NCI-H146 treated with DMSO at 0.1 percent for 48 hours (cell line): ENCODE measurements at regions not wholly inside any gene's neighbourhood (a gene's known extent, or its start where the extent isn't known, plus 50 kb on each side); places are given as distances from the start of the nearest gene placed in this dataset.
"Not testable (repeated sequence)": the region's sequence is repeated elsewhere in the genome, so short reads cannot be mapped to it uniquely, and the experiment has no call there.

Experiments
- DNase-seq: peaks from one replicate; lab custom pipeline; 2025; ENCODE audit not compliant: unreplicated experiment; lab: John Stamatoyannopoulos, UW

GRCh38 chr6:156689656-156690055 lies 87.5 kb upstream of the ARID1B start:
- no peak for DNase-seq

DNA sequence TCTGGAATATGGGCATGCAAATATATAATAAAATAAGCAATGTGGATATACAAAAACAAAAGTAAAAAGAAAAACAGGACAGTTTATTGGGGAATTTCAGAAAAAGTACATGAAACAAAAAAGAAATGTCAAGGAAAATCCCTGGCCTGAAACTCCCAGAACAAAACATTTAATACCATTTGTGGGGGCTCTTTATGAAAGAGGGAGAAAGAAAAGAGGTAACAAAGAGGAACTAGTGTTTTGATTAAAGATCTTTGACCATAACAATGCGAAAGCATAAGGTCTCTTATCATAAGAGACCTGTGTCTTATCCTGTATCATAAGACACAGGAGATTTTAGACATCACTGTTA lies 88.6 kb upstream of the ARID1B start:
- DNase-seq, result no peak

DNA sequence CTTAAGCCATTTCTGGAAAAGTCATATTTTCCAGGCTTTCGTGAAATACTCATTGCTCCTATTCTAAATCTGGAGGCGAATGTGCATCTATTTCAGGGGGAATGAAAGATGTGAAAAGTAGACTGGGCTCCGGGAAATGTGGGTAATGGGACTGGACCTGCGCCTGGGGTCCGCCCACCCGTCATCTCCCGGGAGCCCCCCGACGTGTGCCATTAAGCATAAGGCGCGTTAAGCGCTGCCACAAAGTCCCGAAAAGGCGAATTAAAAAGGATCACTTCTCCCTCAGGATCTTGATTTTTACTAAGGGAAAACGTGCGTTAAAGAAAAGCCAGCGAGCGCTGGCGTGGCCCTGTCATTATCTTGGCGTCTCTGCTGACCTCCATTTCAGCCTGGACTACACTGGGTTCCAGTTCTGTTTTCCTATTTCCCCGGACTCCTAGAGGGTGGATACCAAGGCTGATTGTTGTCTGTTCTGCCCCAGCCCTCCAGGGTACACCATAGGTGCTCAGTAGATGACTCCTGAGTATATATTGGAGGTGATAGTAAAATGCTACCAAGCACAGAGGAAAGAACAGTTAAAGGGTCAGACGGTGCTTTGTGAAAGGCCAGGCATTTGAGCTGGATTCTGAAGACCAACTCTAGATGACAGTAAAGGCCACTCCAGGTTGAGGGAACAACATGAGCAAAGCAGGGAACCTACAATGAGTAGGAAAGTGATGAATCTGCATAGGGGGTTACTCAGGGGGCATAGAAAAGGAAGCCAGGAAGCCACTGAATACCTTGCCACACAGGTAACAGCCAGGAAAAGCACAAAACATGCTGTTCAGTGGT lies 89.2 kb upstream of the ARID1B start:
- peak; percentile 82 for DNase-seq

DNA sequence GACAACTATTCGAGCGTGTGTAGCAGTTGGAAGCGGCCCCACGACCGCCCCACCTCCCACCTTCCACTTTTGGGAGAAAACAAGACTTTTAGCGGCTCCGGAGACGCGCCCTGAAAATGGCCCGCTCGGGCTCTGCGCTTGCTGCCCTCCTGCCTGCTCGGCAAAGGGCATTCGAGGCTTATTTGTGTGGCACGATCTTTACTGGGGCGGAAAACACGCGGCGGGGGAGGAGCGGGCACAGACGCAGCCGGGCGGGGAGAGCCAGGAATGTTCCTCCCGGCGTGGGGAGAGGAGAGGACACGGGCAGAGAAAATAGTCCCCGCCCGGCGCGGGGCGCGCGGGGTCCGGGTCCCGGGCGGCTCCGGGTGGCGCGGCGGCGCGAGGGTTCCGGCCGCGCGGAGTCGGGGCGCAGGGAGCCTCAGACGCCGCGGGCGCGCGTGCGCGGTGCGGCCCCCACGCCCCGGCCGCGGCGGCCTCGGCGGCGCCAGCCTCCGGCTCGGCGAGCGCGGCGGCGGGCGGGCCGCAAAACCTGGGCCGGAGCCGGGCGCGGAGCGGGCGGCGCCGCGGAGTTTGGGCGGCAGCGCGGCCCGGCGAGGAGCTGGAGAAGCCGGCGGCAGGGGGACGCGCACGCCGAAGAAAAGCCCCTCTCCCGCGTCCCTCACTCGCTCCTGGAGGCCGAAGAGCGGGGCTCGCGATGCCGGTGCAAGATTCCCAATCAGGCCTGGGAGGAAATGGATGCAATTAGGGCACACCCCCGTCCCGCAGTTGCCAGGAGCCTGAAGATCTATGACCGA lies 90.0 kb upstream of the ARID1B start:
- peak; percentile 91 for DNase-seq

- peak; percentile 91 for DNase-seq
Measured at GRCh38 chr6:156686301-156686994, 90.7 kb upstream of the ARID1B start.

GRCh38 chr6:156685823-156686222 lies 91.4 kb upstream of the ARID1B start:
- DNase-seq, result peak; percentile 56

DNA sequence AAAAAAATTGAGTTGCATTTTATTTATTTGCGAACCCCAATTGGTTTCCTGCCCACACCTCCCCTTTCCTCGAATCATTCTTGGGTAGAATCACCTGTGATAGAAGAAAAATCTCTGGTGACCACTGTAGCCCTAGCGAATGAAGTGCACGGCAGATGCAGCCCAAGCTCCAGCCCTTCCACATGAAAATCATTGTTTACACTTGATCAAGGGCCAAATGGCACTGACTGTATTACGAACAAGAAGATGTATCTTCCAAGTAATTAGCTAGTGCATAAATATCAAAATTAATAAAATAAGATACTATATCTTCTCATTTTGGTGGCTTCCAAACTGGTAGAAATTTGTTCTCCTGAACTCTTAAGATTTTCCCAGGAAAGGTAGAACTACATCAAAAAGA lies 93.4 kb upstream of the ARID1B start:
- DNase-seq, result no peak

- DNase-seq, result no peak
Measured at GRCh38 chr6:156676721-156677120, 100.5 kb upstream of the ARID1B start.

DNA sequence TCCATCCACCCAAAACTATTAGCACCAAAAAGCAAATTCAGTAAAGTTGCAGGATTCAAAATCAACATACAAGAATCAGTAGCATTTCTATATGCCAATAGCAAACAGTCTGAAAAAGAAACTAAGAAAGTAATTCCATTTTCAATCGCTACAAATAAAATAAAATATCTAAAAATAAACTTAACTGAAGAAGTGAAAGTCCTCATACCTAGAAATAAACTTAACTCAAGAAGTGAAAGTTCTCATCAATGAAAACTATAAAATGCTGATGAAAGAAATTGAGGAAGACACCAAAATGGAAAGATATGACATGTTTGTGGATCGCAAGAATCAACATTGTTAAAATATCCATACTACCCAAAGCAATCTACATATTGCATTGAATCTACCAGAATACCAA lies 103.0 kb upstream of the ARID1B start:
- DNase-seq, result no peak

GRCh38 chr6:156670097-156670496 lies 107.1 kb upstream of the ARID1B start:
- DNase-seq, result not testable (repeated sequence)

DNA sequence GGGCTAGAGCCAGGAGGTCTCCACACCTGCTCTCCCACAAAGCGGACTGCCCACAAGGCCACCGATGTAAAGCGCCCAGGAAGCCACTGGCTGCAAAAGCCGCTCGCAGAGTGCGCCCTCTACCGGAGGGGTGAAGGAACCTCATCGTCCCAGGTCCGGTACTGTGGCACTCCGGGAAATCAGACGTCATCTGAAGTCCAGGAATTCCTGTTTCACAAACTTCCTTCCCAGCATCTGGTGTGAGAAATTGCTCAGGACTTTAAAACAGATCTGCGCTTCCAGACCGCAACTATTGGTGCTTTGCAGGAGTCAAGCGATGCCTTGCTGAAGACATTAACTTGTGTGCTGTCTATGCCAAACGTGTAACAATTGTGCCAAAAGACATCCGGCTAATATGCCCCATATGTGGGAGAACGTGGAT lies 115.1 kb upstream of the ARID1B start:
- no peak for DNase-seq

DNA sequence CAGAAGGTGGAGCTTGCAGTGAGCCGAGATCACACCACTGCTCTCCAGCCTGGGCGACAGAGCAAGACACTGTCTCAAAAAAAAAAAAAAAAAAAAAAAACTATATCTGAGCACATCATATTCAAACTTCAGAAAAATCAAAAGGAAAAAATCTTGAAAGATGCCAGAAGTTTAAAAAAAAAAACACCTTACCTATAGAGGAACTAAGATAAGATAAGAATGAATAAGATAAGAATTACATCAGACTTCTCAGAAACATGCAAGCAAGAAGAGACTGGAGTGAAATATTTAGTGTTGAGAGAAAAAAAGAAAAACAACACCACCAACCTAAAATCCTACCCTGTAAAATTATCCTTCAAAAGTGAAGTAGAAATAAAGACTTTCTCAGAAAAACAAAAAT lies 116.8 kb upstream of the ARID1B start:
- no peak for DNase-seq

DNA sequence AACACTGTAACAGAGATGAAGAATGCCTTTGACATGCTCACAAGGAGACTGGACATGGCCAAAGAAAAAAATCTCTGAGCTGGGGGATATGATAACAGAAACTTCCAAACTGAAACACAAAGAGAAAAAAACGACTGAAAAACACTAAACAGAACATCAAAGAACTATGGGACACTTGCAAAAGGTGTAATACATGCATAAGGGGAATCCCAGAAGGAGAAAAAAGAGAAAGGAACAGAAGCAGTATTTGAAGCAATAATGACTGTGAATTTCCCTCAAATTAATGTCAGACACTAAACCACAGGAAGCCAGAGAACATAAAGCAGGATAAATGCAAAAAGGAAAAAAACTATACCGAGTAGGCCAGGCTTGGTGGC lies 117.4 kb upstream of the ARID1B start:
- no peak for DNase-seq

DNA sequence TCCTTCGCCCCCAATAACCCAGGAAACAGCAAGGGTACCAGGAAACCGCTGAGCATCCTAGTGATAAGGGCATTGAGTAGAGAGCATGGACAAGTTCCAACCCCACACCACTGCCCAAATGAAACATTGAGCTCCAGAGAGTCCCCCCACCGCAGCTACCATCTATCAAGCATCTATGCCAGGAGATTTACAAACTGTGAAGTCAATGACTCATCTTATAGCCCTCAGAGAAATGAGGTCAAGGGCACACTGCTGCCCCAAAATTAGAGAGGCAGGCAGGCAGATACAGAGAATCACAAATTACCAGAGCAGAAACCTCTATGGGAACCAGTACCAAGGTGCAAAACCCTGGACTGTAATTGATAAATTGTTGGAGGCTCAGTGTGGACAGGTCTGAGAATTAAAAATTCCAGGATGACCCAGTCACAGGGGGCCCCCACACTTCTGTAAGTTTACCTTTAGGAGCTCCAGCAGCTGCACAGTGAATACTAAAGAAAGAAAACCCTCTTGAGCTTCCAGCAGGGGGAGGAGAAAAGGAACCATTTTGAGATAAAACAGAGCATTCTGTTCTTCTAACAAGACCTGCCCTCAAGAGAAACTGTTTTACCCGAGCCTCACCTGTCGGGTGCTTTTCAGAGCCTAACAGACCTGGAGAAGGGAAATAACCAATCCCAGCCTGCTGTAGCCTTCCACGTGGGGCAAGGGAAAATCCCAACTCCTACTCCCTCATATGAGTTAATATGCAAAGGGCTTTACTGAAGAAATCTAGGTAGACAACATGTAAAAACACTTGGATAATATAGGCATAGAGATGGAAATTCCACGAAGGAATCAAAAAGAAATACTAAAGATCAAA lies 118.0 kb upstream of the ARID1B start:
- no peak for DNase-seq

- DNase-seq, result no peak
Measured at GRCh38 chr6:156658186-156658965, 118.8 kb upstream of the ARID1B start.

GRCh38 chr6:156657296-156657695 lies 119.9 kb upstream of the ARID1B start:
- no peak for DNase-seq

GRCh38 chr6:156654919-156655918 lies 122.0 kb upstream of the ARID1B start:
- peak; percentile 36 for DNase-seq

GRCh38 chr6:156652231-156652750 lies 124.9 kb upstream of the ARID1B start:
- no peak for DNase-seq

- no peak for DNase-seq
Measured at GRCh38 chr6:156651486-156651885, 125.7 kb upstream of the ARID1B start.
